Ramos (cell line): ENCODE measurements at regions not wholly inside any gene's neighbourhood (a gene's known extent, or its start where the extent isn't known, plus 50 kb on each side); places are given as distances from the start of the nearest gene placed in this dataset.

Experiments used
- in situ Hi-C: fragments of 300-500 bp; cut with MboI; formaldehyde crosslinking; loops from one replicate; pipeline ENCODE4 v1.14.3; 2022; ENCODE audit warnings: low sequenced_read_pairs; ENCODE audit not compliant: unreplicated experiment

GRCh38 chr3:176740906-176741663 lies 456.2 kb downstream of the TBL1XR1 start:
- in situ Hi-C loops, result no loop called here

GRCh38 chr3:176739159-176739558 lies 458.1 kb downstream of the TBL1XR1 start:
- in situ Hi-C loops, result no loop called here

- in situ Hi-C loops, result no loop called here
These were observed 459.7 kb downstream of the TBL1XR1 start for GRCh38 chr3:176737480-176738110.

GRCh38 chr3:176734146-176734545 lies 463.1 kb downstream of the TBL1XR1 start:
- in situ Hi-C loops, result no loop called here

- in situ Hi-C loops, result no loop called here
These were observed 472.9 kb downstream of the TBL1XR1 start for GRCh38 chr3:176724394-176724759.

GRCh38 chr3:176723758-176724393 lies 473.4 kb downstream of the TBL1XR1 start:
- in situ Hi-C loops, result no loop called here

- in situ Hi-C loops, result no loop called here
These were observed 483.2 kb downstream of the TBL1XR1 start for GRCh38 chr3:176714034-176714433.

GRCh38 chr3:176712191-176712590 lies 485.1 kb downstream of the TBL1XR1 start:
- in situ Hi-C loops, result no loop called here

- in situ Hi-C loops, result no loop called here
These were observed 498.0 kb downstream of the TBL1XR1 start for GRCh38 chr3:176699288-176699687.

GRCh38 chr3:176697284-176697889 lies 499.9 kb downstream of the TBL1XR1 start:
- in situ Hi-C loops, result no loop called here

- in situ Hi-C loops, result no loop called here
These were observed 500.5 kb downstream of the TBL1XR1 start for GRCh38 chr3:176696816-176697215.

- in situ Hi-C loops, result no loop called here
These were observed 504.1 kb downstream of the TBL1XR1 start for GRCh38 chr3:176692966-176693785.

GRCh38 chr3:176692199-176692965 lies 504.9 kb downstream of the TBL1XR1 start:
- in situ Hi-C loops, result no loop called here

GRCh38 chr3:176690083-176690869 lies 507.0 kb downstream of the TBL1XR1 start:
- in situ Hi-C loops, result no loop called here

GRCh38 chr3:176687754-176688153 lies 509.5 kb downstream of the TBL1XR1 start:
- in situ Hi-C loops, result no loop called here

- in situ Hi-C loops, result no loop called here
These were observed 513.9 kb downstream of the TBL1XR1 start for GRCh38 chr3:176683382-176683781.

GRCh38 chr3:176663837-176664831 lies 533.1 kb downstream of the TBL1XR1 start:
- in situ Hi-C loops, result no loop called here

- in situ Hi-C loops, result no loop called here
These were observed 533.9 kb downstream of the TBL1XR1 start for GRCh38 chr3:176663387-176663786.
